ENCODE measurements at regions not wholly inside any gene's neighbourhood (a gene's known extent, or its start where the extent isn't known, plus 50 kb on each side); places are given as distances from the start of the nearest gene placed in this dataset.

DNA sequence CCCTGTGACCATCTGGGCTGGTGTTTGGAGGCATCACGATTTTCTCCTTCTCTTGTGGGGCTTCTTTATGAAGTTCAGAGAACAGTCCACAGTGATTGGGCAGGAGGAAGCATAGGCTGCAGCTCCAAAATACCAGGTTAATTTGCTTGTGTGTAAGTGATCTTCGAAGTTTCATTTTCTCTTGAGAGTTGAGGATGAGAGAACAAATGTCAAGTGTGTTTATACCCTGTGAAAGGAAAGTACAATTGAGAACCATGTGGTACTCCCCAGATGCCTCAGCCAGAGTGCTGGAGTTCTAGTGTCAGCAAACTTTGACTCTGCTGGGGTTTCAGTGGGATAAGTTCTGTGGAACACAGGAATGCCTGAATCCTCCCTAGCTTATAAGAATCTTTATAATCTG is 357.1 kb upstream of the CFAP20DC start:
- TF ChIP-seq GATA2 (IDR thresholded peaks at IDR 0.05; ENCODE audit: low read depth, low read length), result no peak
- no peak for TF ChIP-seq GATA3 (IDR thresholded peaks at IDR 0.05; ENCODE audit: low read depth, low read length)

All from SH-SY5Y (cell line).